ENCODE measurements at regions not wholly inside any gene's neighbourhood (a gene's known extent, or its start where the extent isn't known, plus 50 kb on each side); places are given as distances from the start of the nearest gene placed in this dataset.
A peak's percentile ranks its signal among the peaks of the same experiment; 100 is the strongest.
"Not testable (repeated sequence)": the region's sequence is repeated elsewhere in the genome, so short reads cannot be mapped to it uniquely, and the experiment has no call there.

- no peak for DNase-seq (ENCODE audit: low spot score)
Observed at GRCh38 chr4:59608466-59608865, 1591.7 kb upstream of the ADGRL3 start.

- no peak for DNase-seq (ENCODE audit: low spot score)
Observed at GRCh38 chr4:59612235-59612634, 1587.9 kb upstream of the ADGRL3 start.

GRCh38 chr4:59615316-59615715 lies 1584.8 kb upstream of the ADGRL3 start:
- DNase-seq (ENCODE audit: low spot score): no peak

GRCh38 chr4:59629348-59629747 lies 1570.8 kb upstream of the ADGRL3 start:
- no peak for DNase-seq (ENCODE audit: low spot score)

GRCh38 chr4:59630235-59630634 lies 1569.9 kb upstream of the ADGRL3 start:
- DNase-seq (ENCODE audit: low spot score): no peak

- DNase-seq (ENCODE audit: low spot score): no peak
Observed at GRCh38 chr4:59630922-59631321, 1569.2 kb upstream of the ADGRL3 start.

GRCh38 chr4:59637596-59637995 lies 1562.5 kb upstream of the ADGRL3 start:
- no peak for DNase-seq (ENCODE audit: low spot score)

- no peak for DNase-seq (ENCODE audit: low spot score)
Observed at GRCh38 chr4:59643682-59644081, 1556.4 kb upstream of the ADGRL3 start.

- no peak for DNase-seq (ENCODE audit: low spot score)
Observed at GRCh38 chr4:59644765-59645164, 1555.4 kb upstream of the ADGRL3 start.

- no peak for DNase-seq (ENCODE audit: low spot score)
Observed at GRCh38 chr4:59646082-59646481, 1554.0 kb upstream of the ADGRL3 start.

GRCh38 chr4:59647011-59647410 lies 1553.1 kb upstream of the ADGRL3 start:
- DNase-seq (ENCODE audit: low spot score): no peak

- DNase-seq (ENCODE audit: low spot score): no peak
Observed at GRCh38 chr4:59647500-59647899, 1552.6 kb upstream of the ADGRL3 start.

- DNase-seq (ENCODE audit: low spot score): no peak
Observed at GRCh38 chr4:59650861-59651260, 1549.3 kb upstream of the ADGRL3 start.

- peak; percentile 90 for DNase-seq (ENCODE audit: low spot score)
Observed at GRCh38 chr4:59655996-59656395, 1544.1 kb upstream of the ADGRL3 start.

GRCh38 chr4:59664771-59665170 lies 1535.4 kb upstream of the ADGRL3 start:
- peak; percentile 58 for DNase-seq (ENCODE audit: low spot score)

- DNase-seq (ENCODE audit: low spot score): no peak
Observed at GRCh38 chr4:59666645-59667044, 1533.5 kb upstream of the ADGRL3 start.

GRCh38 chr4:59671037-59671436 lies 1529.1 kb upstream of the ADGRL3 start:
- no peak for DNase-seq (ENCODE audit: low spot score)

GRCh38 chr4:59676389-59676788 lies 1523.7 kb upstream of the ADGRL3 start:
- no peak for DNase-seq (ENCODE audit: low spot score)

GRCh38 chr4:59676992-59677391 lies 1523.1 kb upstream of the ADGRL3 start:
- not testable (repeated sequence) for DNase-seq (ENCODE audit: low spot score)

- no peak for DNase-seq (ENCODE audit: low spot score)
Observed at GRCh38 chr4:59685626-59686025, 1514.5 kb upstream of the ADGRL3 start.

GRCh38 chr4:59689149-59689548 lies 1511.0 kb upstream of the ADGRL3 start:
- DNase-seq (ENCODE audit: low spot score): no peak

- no peak for DNase-seq (ENCODE audit: low spot score)
Observed at GRCh38 chr4:59695355-59696053, 1504.6 kb upstream of the ADGRL3 start.

GRCh38 chr4:59698041-59698440 lies 1502.1 kb upstream of the ADGRL3 start:
- DNase-seq (ENCODE audit: low spot score): no peak

GRCh38 chr4:59700651-59701050 lies 1499.5 kb upstream of the ADGRL3 start:
- no peak for DNase-seq (ENCODE audit: low spot score)

Measured in D341Med (cell line).